DOHH2 (cell line): ENCODE measurements at regions not wholly inside any gene's neighbourhood (a gene's known extent, or its start where the extent isn't known, plus 50 kb on each side); places are given as distances from the start of the nearest gene placed in this dataset.

Experiments used
- EZH2phosphoT487 ChIP-seq: fragments of 200-600 bp; sonication (generic); IDR thresholded peaks from 2 replicates; pipeline ENCODE4 v1.6.1; 2017; ENCODE audit warnings: borderline replicate concordance, mild to moderate bottlenecking, antibody characterized with exemption, low read length, moderate library complexity, mixed read lengths
- TF ChIP-seq, protein P1 (sequence below): fragments of 200-600 bp; sonication (generic); IDR thresholded peaks from one replicate; pipeline ENCODE4 v1.5.1; 2014; ENCODE audit warnings: antibody characterized with exemption, mild to moderate bottlenecking, low read depth, low read length; ENCODE audit not compliant: poor library complexity, severe bottlenecking

DNA sequence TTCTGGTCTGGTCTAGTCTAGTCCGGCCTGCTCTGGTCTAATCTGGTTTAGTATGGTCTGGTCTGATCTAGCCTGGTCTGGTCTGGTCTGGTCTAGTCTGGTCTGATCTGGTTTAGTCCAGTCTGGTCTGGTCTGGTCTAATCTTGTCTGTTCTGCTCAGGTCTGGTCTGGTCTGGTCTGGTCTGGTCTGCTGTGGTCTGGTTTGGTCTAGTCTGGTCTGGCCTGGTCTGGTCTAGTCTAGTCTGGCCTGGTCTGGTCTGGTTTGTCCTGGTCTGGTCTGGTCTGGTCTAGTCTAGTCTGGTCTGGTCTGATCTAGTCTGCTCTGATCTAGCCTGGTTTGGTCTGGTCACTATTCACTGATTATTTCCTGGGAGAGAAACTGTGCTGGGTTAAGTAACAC is 84.1 kb upstream of the PRR23E start:
- TF ChIP-seq, protein P1, sequence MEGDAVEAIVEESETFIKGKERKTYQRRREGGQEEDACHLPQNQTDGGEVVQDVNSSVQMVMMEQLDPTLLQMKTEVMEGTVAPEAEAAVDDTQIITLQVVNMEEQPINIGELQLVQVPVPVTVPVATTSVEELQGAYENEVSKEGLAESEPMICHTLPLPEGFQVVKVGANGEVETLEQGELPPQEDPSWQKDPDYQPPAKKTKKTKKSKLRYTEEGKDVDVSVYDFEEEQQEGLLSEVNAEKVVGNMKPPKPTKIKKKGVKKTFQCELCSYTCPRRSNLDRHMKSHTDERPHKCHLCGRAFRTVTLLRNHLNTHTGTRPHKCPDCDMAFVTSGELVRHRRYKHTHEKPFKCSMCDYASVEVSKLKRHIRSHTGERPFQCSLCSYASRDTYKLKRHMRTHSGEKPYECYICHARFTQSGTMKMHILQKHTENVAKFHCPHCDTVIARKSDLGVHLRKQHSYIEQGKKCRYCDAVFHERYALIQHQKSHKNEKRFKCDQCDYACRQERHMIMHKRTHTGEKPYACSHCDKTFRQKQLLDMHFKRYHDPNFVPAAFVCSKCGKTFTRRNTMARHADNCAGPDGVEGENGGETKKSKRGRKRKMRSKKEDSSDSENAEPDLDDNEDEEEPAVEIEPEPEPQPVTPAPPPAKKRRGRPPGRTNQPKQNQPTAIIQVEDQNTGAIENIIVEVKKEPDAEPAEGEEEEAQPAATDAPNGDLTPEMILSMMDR, result no peak
- TF ChIP-seq EZH2phosphoT487, result no peak
